ENCODE measurements at regions not wholly inside any gene's neighbourhood (a gene's known extent, or its start where the extent isn't known, plus 50 kb on each side); places are given as distances from the start of the nearest gene placed in this dataset.

DNA sequence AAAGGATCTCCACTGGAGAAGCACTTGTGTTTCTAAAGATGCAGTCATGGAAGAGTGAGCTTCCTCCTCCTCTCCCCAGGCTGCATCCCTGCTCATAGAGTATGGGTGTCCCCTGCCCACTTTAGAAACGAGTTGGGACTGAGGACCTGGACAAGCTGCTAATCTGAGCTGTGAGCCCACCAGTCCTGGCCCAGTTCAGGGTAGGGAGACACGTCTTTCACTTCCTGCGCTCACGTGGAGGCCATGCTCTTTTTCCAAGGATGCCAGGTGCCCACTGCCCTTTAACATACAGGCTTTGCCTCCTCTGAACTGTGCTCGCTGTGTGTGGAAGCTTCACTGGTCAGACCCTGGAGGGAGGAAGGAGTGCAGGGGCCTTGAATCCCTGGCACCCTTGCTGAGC, 316.3 kb downstream of the UACA start:
- no peak for DNase-seq
- WGBS, 2 experiments (ENCODE audit: extremely low coverage in 2 of 2, insufficient read length in 1 of 2) = 100% methylated on average over 1 of the region's 5 CpGs; no CpG with 5 or more reads in 1 of the 2 experiments
- Histone ChIP-seq H3K27ac (ENCODE audit: insufficient read depth, low read length) (no peak overlapping the region), H4K91ac (ENCODE audit: insufficient read depth, low read depth, low read length) (no peak overlapping the region), H3K36me3 (ENCODE audit: control insufficient read depth, insufficient read depth, low read length) (no peaks in the 10 kb centered on the region), H2BK5ac (ENCODE audit: low read depth, low read length, poor library complexity, severe bottlenecking) (no peak overlapping the region), H4K20me1 (ENCODE audit: insufficient read depth, low read length) (no peaks in the 10 kb centered on the region), H4K8ac (ENCODE audit: low read depth in 2 of 2, low read length in 2 of 2) (no peak overlapping the region), H3K18ac (ENCODE audit: low read depth, low read length) (no peak overlapping the region), H2BK15ac (ENCODE audit: low read depth, low read length) (no peak overlapping the region), H3K23ac (ENCODE audit: low read depth, low read length) (no peak overlapping the region), H3K4me2 (ENCODE audit: low read depth, low read length) (no peak overlapping the region), H3K14ac (replicated peaks; ENCODE audit: low read depth, low read length) (no peak overlapping the region), H3K79me1 (ENCODE audit: low read depth in 1 of 2, low read length in 2 of 2) (no peaks in the 10 kb centered on the region), H3K9ac (ENCODE audit: low read depth, low read length) (no peak overlapping the region), H3K9me1 (ENCODE audit: insufficient read depth, low read length) (no peaks in the 10 kb centered on the region), H3K9me3 (ENCODE audit: control insufficient read depth, insufficient read depth, low read length) (no peaks in the 10 kb centered on the region), H2AFZ (replicated peaks; ENCODE audit: low read length, poor library complexity) (no peak overlapping the region), H2AK5ac (ENCODE audit: low read depth, low read length) (no peak overlapping the region), H3K4ac (ENCODE audit: low read depth, low read length) (no peak overlapping the region), H4K5ac (ENCODE audit: low read depth, low read length) (no peak overlapping the region), H2AK9ac (replicated peaks; ENCODE audit: low read depth, low read length, poor library complexity) (peak overlapping the region; percentile 1), H2BK20ac (ENCODE audit: low read depth, low read length) (no peak overlapping the region), H3K56ac (ENCODE audit: extremely low read depth, insufficient read depth, low read length) (no peak overlapping the region), H3K4me3 (ENCODE audit: insufficient read depth, low read depth, low read length) (no peak overlapping the region), H3K27me3 (ENCODE audit: control insufficient read depth, insufficient read depth, low read length) (peaks cover 67% of the 10 kb centered on the region), H3K4me1 (ENCODE audit: control insufficient read depth, insufficient read depth, low read length) (no peaks in the 10 kb centered on the region), H2BK120ac (ENCODE audit: low read depth, low read length) (no peak overlapping the region)
- BruUV-seq (replicated peaks) = no TSS peak
- TF ChIP-seq MAZ (IDR thresholded peaks at IDR 0.05; ENCODE audit: borderline replicate concordance, low read depth, low read length) (no peak), USF2 (IDR thresholded peaks at IDR 0.05; ENCODE audit: low read depth, low read length) (no peak), MXI1 (IDR thresholded peaks at IDR 0.05; ENCODE audit: borderline replicate concordance, low read depth, low read length) (no peak), BHLHE40 (IDR thresholded peaks at IDR 0.05; ENCODE audit: low read depth, low read length) (no peak), MAFK (IDR thresholded peaks at IDR 0.05; ENCODE audit: low read depth, low read length) (no peak), SMC3 (IDR thresholded peaks at IDR 0.05; ENCODE audit: low read depth, low read length) (no peak), RAD21 (IDR thresholded peaks at IDR 0.05; ENCODE audit: low read length) (no peak), POLR2A (IDR thresholded peaks at IDR 0.05; ENCODE audit: low read depth, low read length) (no peak), CHD1 (IDR thresholded peaks at IDR 0.05; ENCODE audit: low read depth, low read length) (no peak), ELK1 (IDR thresholded peaks at IDR 0.05; ENCODE audit: borderline replicate concordance, low read depth, low read length) (no peak)
- TF ChIP-seq, protein P1, sequence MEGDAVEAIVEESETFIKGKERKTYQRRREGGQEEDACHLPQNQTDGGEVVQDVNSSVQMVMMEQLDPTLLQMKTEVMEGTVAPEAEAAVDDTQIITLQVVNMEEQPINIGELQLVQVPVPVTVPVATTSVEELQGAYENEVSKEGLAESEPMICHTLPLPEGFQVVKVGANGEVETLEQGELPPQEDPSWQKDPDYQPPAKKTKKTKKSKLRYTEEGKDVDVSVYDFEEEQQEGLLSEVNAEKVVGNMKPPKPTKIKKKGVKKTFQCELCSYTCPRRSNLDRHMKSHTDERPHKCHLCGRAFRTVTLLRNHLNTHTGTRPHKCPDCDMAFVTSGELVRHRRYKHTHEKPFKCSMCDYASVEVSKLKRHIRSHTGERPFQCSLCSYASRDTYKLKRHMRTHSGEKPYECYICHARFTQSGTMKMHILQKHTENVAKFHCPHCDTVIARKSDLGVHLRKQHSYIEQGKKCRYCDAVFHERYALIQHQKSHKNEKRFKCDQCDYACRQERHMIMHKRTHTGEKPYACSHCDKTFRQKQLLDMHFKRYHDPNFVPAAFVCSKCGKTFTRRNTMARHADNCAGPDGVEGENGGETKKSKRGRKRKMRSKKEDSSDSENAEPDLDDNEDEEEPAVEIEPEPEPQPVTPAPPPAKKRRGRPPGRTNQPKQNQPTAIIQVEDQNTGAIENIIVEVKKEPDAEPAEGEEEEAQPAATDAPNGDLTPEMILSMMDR (conservative IDR thresholded peaks at IDR 0.05; ENCODE audit: low read depth, low read length) = no peak
- in situ Hi-C loops (cut with MboI; ENCODE audit: low sequenced_read_pairs) = no loop called here
- ChIA-PET CTCF (no interaction called here), POLR2A (ENCODE audit: unreplicated experiment) (no interaction called here)
- ATAC-seq (ENCODE audit: low read depth) = no peak
- intact Hi-C loops (cut with micrococcal nuclease) = no loop called here
- dilution Hi-C loops (cut with HindIII; ENCODE audit: low sequenced_read_pairs, unreplicated experiment) = no loop called here
